SW 1271 (cell line): ENCODE measurements at regions not wholly inside any gene's neighbourhood (a gene's known extent, or its start where the extent isn't known, plus 50 kb on each side); places are given as distances from the start of the nearest gene placed in this dataset.

ENCODE experiments used
- DNase-seq, 2 experiments: peaks; one replicate each; lab custom pipeline; 2025; lab: John Stamatoyannopoulos, UW

DNA sequence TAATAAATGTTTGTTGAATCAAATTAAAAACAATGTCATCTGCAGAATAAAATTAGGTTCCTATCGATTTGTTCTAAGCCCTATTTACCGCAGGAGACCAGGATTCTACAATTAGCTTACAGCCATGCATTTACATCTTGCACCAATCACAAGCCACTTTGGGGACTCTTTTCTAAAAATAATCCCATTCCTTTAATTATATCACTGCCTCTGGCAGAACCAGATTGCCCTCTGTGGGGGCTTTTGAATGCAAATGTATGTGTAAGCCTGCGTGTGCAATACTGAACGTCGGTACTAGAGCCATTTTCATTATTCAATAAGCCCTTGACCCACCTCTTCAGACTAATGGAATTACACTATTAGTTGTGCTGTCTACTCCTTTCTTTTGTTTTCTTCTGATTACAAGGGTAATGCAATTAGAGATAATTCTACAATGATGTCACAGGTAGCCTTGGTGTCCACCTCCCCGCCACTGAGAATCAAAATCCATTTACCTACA is 391.3 kb upstream of the XYLT1 start:
- no peak for DNase-seq

GRCh38 chr16:17858061-17858460 is 387.3 kb upstream of the XYLT1 start:
- DNase-seq: no peak

GRCh38 chr16:17853958-17854357 is 383.2 kb upstream of the XYLT1 start:
- no peak for DNase-seq

DNA sequence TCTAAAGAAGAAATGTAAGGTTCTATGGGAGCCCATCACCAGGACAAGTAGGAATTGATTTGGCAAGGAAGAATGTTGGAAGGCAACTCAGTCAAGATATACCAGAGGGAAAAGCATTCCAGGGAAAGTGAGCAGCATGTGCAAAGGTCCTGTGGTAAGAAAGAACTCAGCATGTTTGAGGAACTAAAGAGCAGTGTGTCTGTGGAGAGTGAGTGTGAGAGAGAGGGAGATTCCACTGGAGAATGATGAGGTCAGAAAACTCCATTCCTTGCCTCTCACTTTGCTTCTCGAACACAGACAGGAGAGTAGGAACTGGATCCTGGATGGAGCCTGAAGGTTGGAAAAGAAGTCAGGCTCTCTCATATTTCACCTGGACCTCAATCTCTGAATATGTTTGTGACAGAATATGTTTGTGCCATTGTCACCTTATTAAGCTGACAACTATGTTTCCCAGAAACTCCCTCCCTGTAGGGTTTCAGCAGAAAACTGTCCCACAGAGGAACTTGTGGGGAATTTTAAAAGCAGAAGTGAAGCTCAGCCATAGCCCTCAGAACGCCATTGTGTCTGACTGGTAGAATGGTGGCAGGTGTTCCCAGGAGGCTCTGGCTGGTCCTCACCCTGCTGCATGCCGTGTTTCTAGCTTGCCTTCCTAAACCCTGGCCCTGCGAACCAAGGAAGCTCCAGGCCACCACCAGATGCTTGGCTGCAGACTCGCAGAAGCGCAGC is 382.4 kb upstream of the XYLT1 start:
- no peak for DNase-seq

DNA sequence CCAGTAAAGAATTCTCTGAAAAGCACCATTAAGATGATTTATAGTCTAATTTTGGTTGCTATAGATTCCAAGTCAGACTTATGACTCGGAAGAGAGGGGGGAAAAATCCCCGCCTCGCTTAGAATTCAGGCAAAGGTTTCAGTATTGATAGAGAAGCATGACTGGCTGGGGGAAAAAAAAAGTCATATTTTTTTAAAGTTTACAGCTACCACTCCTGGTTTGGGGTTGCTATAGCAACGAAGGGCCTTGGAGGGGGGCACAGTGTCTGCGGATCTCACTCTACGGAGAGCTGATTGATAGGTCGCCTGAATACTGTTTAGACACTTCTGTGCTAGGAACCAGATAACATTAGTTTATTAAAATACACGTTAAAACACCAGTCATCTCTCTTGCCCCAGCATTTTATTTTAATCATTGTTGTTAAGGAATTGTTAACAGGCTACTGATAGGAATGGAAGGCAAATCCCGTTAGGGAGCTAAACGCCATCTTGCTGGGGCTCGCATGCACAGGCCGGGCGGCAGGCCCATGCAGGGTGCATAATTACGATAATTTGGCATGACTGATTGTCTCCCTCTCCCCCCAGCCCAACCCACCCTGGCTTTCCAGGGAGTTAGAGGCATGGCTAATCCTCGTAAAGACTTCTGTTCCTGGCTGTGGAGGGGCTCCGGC is 380.0 kb upstream of the XYLT1 start:
- DNase-seq: no peak

- DNase-seq: no peak
Measured at GRCh38 chr16:17847234-17847795, 376.6 kb upstream of the XYLT1 start.

DNA sequence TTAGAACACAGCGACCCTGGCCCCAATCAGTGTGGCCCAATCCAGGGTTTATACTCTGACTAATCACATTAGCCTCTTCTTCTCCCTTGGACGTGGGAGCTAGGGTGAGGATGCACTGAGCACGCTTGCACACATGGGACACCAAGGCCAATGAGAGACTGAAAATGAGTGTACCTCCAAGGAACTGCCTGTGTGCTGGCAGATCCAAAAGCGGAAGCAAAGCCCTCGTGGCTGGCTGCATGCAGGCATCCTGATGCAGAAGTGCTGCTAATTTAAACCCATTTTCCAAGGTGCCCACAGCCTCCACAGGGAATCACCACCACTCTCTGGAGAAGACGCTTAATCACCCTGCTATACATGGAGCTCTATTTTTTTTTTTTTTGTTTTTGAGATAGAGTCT is 375.3 kb upstream of the XYLT1 start:
- no peak for DNase-seq

GRCh38 chr16:17845031-17845430 is 374.3 kb upstream of the XYLT1 start:
- DNase-seq: no peak

DNA sequence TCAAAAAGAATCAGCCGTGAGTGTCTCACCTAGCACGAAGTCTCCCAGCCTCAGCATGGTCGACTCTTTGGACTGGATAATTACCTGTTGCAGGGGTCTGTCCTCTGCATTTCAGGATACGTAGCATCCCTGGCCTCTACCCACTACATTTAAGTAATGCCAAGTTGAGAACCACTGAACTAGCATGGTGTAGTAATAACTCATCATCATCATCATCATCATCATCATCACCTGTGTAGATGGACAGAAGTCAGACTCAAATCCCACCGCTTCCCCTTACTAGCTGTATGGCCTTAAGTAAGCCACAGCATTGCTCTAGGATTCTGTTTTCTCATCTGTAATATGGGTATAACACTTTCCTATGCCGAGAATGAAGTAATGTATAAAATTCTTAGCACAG is 373.1 kb upstream of the XYLT1 start:
- DNase-seq: no peak

DNA sequence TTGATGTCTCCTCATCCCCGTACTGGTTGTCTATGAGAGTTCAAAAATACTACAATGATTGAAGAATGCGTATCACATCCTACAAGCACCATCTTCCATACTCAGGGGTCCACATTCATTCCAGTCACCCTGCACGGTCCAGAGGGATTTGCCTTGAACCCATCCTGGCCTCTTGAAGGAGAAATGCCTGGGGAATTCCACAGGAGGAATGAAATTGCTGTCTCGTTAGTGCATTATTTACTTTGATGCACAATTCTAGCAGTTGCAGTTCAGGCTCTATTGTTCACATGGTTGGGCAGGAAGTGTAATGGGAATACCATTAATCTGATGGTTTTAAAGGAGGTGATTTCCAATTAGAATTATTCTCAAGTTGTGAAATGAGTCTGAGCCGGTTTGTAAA is 369.1 kb upstream of the XYLT1 start:
- DNase-seq: no peak

GRCh38 chr16:17839272-17839671 is 368.5 kb upstream of the XYLT1 start:
- no peak for DNase-seq

- no peak for DNase-seq
Measured at GRCh38 chr16:17836868-17837602, 366.3 kb upstream of the XYLT1 start.

GRCh38 chr16:17835118-17835876 is 364.5 kb upstream of the XYLT1 start:
- no peak for DNase-seq

- DNase-seq: no peak
Measured at GRCh38 chr16:17832738-17833137, 362.0 kb upstream of the XYLT1 start.

DNA sequence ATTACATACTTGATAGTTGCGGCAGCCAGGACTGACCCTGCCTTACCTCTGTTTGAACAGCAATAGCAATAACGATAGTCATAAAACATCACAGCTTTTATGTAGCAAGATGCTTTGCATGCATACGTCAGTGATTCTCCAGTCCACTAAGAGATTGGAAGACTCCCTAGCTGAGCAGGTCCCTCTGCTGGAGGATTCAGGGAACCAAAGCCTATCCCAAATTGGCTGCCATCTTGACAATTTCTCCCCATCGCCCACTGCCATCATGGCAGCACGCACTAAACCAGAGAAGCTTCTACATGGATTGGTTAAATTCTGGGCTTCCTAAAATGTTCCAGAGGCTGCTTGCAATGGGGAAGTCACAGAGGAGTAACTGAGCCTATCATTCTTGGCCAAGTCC is 360.6 kb upstream of the XYLT1 start:
- DNase-seq: no peak

GRCh38 chr16:17830651-17831050 is 359.9 kb upstream of the XYLT1 start:
- DNase-seq: no peak

DNA sequence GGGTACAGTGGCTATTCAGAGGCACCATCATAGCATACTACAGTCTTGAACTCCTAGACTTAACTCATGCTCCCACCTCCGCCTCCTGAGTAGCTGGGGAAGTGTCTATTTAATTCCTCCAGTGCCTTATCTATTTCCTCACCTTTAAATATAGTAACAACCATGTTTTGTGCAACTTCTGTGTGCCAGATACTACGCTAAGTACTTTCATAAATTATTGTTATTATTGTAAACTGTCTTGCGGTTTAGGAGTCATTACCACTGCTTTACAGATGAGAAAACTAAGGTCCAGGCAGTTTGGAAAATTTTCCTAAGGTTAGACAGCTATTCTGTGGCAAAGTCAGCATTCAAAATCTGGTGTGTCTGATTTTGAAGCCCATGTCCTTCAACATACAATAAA is 359.1 kb upstream of the XYLT1 start:
- no peak for DNase-seq

DNA sequence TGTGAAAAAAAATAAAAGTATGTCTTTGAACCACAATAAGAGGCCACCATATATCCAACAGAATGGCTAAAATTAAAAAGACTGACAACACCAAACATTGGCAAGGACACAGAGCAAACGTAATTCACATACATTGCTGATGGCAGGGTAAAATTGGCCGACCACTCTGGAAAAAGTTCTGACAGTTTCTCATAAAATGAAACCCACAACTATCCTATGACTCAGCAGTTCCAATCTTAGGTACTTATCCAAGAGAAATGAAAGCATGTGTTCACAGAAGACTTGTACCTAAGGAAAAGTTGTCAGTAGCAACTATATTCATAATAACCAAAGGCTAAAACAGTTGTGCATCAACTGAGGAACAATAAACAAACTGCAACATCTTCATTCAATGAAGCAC is 357.3 kb upstream of the XYLT1 start:
- DNase-seq: no peak

DNA sequence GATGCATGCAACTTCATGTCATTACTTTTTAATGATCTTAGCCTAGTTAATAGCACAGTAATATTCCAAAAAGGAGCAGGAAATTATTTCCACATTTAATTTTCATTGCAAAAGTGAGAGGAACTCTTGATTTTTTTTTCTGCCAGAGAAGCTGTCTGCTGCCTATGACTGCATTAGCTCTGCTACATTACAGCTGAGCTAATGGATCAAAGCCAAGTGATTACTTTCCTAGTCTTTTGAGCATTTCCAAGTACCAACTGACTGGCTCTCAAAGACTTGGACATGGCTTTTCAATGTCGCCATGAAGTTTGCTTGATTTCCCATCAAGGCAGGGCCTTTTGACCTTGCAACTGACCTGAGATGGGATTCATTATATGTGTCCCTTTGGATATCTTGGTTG is 356.6 kb upstream of the XYLT1 start:
- no peak for DNase-seq

DNA sequence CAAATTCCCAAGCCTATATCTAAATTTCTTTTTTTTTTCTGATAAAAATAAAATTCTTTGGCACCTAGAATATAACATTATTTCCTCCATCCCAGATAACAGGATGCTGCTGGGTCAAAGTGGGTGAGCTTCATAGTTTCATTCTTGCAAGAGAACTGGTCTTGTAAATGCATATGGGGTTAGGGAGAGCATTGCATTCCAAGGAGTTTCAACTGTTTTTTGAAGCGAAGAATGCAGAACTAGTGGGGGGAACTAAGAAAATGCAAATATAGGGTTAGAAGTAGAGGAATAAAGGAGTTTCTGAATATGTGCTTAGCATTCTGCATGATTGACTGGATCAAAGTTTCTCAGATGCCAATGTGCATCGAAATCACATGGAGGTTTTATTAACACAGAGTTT is 347.2 kb upstream of the XYLT1 start:
- no peak for DNase-seq

GRCh38 chr16:17817260-17817659 is 346.5 kb upstream of the XYLT1 start:
- no peak for DNase-seq

- DNase-seq: no peak
Measured at GRCh38 chr16:17812771-17813170, 342.0 kb upstream of the XYLT1 start.
